DMS114 treated with DMSO at 0.1 percent for 48 hours (cell line): ENCODE measurements at regions not wholly inside any gene's neighbourhood (a gene's known extent, or its start where the extent isn't known, plus 50 kb on each side); places are given as distances from the start of the nearest gene placed in this dataset.
"Not testable (repeated sequence)": the region's sequence is repeated elsewhere in the genome, so short reads cannot be mapped to it uniquely, and the experiment has no call there.

Experiments used
- DNase-seq: peaks from one replicate; lab custom pipeline; 2025; ENCODE audit not compliant: unreplicated experiment; lab: John Stamatoyannopoulos, UW

DNA sequence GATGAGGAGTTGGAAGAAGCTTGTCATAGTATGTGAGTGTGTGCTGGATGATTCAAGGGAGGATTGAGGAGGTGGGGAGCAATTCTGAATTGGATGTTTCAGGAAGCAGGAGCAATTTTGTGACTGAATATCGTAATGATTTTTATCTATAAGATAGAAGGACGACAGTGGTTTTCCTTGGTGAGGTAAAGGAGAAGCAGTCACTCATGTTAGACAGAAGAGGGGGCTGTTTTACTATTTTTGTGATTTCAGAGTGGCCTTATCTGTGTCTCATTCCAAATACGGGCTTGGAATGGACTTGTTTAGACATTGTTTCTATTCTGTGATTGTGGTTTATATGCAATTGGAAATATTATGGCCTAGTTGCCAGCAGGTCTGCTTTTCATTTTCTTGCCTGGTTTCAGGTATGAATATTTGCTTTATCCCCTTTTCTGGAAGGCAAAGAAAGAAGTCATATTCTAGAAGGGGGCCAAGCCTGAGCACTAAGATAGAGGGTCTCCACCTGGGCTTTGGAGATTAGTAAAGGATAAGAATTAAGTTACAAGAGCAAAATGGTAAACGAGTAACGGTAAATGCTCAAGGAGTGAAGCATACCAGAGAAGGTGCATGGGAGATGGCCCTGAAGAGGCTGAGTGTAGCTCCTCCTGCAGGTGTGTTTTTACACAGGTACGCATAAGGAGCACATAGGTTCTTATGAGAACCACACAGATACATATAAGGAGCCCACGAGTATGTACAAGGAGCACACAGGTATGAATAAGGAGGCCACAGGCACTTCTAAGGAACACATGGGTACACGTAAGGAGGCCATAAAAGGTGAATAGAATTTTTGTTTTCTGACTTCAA, 124.6 kb upstream of the KCNAB1 start:
- DNase-seq = peak; percentile 50

DNA sequence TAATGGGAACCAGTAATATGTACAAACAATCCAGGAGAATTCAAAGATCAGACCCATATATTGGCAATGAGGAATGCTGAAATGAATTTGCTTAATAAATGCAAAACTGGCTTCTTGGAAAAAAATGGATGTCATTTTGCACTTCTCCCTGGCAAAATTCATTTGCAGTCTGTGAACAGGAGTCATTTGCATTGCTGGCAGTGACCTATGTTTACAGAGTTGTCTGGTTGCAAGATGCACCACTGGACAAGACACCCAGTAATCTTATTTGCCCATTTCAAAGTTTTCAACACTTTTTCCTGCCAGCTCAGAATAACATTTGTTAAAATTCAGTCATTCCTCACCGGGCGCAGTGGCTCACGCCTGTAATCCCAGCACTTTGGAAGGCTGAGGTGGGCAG, 123.5 kb upstream of the KCNAB1 start:
- no peak for DNase-seq

GRCh38 chr3:155998173-155998572, 122.2 kb upstream of the KCNAB1 start:
- DNase-seq = not testable (repeated sequence)

DNA sequence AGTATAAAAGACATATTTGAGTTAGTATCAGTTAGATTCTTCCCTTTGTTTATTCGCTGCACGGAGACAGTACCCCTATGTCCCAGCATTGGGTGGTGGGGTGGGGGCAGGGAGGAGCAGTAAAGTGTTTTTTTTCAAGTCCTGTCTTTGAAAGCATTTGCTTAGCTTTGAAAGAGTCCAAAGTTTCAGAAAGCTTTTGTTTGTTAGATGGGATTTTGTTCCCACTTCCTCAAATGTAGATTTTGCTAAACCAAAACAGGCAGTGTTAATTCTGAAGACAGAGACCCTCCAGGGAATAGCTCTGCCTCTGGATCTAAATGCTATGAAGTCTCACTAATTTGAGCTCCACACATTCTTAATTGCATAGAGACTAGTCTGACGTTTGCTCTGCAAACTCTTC, 114.6 kb upstream of the KCNAB1 start:
- DNase-seq = no peak

- no peak for DNase-seq
These were observed 109.5 kb upstream of the KCNAB1 start for GRCh38 chr3:156010829-156011228.

DNA sequence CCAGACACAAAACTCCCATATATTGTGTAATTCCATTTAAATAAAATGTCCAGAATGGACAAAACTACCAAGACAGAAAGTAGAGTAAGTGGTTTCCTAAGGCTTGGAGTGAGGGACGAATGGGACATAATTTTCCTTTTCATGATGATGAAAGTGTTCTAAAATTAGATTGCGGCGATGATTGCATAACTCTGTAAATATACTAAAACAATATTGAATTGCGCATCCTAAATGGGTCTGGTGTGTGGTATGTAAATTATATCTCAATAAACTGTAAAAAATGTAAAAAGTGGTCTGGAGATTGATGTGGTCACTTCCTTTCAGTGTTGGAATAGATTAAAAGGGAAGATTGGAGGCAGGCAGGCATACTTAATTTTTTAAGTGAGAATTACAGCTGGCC, 105.9 kb upstream of the KCNAB1 start:
- DNase-seq = no peak

- no peak for DNase-seq
These were observed 103.5 kb upstream of the KCNAB1 start for GRCh38 chr3:156016902-156017301.

DNA sequence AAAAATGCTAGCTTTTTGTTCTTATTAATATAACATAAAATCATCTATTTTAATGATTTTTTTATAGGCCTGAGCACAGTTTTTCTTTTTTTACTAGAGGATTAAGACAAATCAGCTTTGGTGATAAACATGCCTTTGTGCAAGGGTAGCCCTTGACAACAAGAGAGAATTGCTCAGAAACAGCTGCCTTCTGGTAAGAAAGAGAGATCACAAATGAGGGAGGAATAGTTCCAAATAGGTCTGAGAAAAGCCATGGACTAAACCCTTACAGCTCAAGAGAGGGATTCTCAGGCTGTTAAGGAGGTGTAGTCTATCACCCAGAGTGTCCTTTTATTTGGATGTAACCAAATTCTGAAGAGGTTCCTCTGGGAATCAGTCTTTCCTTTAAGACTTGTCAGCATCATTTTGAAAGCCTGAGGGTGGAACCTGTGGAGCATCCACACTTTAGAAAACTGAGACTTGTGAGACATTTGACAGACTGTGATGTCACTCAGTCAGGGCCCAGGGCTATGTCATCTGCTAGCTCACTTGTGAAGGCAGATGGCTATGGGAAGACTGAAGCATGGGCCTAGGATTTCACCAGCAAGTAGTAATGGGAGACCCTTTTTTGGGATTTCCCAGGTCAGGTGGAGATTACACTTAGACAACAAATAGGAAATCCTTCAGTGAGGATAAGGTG, 102.9 kb upstream of the KCNAB1 start:
- no peak for DNase-seq

DNA sequence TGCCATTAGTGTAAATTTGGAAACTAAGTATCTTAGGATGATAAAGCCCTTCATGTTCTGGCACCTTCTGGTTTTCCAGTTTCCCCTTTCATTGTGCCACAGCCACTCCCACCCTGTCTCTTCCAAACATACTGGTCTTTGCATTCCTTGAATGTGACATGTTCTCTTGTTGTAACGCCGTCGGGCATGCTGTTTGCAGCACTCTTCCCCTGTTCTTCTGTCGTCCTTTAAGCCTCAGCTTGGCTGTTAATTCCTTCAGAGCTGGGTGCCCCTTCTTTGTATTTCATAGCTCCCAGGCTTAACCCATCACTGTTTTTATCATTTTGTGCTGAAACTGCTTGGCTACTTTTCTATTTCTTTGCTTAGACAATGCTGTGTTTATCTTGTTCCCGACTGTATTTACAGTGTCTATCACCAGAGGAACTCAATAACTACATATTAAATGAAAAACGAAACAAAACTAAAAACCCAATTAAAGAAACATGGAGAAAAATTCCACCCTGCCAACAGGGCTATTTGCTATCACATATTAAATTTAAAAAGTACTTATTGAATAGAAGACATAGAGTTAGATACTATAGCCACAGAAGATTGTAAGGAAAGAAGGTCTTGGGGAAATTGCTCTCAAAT, 95.4 kb upstream of the KCNAB1 start:
- DNase-seq = no peak

DNA sequence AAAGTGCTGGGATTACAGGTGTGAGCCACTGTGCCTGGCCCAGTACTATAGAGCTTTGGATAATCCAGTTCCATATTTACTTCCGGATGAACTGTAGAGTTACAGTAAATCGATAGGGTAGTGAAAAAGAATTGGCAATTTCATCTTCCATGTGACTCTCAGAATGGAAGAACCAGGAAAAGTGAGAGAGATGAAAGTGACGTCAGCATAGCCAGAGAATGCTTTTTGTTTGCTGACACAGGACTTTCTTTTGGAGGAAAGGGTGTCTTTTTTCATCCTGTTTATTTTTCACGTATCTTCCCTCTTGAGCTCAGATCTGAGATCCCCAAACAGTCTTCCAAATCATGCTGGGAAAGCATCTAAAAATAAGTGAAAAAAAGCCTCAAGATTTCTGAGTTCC, 91.2 kb upstream of the KCNAB1 start:
- no peak for DNase-seq

GRCh38 chr3:156030723-156031122, 89.7 kb upstream of the KCNAB1 start:
- DNase-seq = no peak

GRCh38 chr3:156033428-156033827, 87.0 kb upstream of the KCNAB1 start:
- no peak for DNase-seq

DNA sequence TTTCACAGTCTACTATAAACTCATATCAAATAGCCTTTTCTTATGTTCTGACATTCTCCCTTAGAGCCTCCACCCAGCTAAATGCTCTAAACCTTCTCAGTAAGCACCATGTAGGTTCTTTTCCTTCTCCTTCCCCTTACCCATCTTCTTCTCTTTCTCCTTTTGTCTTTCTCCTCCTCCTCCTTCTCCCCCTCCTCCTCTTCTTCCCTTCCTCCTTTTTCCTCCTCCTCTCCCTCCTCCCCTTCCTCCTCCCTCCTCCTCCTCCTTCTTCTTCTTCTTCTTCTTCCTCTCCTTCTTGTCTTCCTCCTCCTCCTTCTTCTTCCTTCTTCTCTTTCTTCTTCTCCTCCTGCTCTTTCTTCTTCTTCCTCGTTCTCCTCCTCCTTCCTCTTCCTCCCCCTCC, 85.2 kb upstream of the KCNAB1 start:
- no peak for DNase-seq

DNA sequence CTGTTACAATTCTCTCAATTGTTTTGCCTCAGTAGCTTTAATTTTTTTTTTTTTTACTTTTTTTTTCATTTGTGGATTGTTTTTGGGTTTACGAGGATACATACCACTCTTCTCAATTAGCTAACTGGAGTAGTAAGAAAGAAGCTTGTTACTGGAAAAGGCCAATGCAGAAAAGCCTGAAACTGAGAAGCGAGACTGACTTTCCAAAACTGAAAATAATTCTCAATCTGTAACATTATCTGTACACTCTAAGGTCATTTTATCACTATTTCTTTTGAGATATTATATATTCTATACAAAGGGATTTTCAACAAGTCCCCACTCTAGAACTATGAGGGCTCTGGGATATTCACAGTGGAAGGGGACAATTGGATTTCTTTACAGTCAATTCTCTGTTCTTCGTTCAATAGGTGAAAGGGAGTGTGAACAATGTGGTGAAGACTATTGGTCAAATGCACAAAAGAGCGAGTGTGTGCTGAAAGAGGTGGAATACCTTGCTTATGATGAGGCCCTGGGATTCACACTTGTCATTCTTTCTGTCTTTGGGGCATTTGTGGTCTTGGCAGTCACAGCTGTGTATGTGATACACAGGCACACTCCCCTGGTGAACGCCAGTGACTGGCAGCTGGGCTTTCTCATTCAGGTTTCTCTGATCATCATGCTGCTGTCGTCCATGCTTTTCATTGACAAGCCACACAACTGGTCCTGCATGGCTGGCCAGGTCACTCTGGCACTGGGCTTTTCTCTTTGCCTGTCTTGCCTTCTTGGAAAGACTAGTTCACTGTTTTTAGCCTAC, 83.9 kb upstream of the KCNAB1 start:
- DNase-seq = no peak

GRCh38 chr3:156037356-156037755, 83.0 kb upstream of the KCNAB1 start:
- no peak for DNase-seq

- no peak for DNase-seq
These were observed 81.5 kb upstream of the KCNAB1 start for GRCh38 chr3:156038869-156039268.

GRCh38 chr3:156040041-156040440, 80.3 kb upstream of the KCNAB1 start:
- no peak for DNase-seq

- DNase-seq = not testable (repeated sequence)
These were observed 79.0 kb upstream of the KCNAB1 start for GRCh38 chr3:156041216-156041841.

- not testable (repeated sequence) for DNase-seq
These were observed 78.5 kb upstream of the KCNAB1 start for GRCh38 chr3:156041856-156042255.

GRCh38 chr3:156043832-156044633, 76.3 kb upstream of the KCNAB1 start:
- not testable (repeated sequence) for DNase-seq
